ENCODE measurements at regions not wholly inside any gene's neighbourhood (a gene's known extent, or its start where the extent isn't known, plus 50 kb on each side); places are given as distances from the start of the nearest gene placed in this dataset.

DNA sequence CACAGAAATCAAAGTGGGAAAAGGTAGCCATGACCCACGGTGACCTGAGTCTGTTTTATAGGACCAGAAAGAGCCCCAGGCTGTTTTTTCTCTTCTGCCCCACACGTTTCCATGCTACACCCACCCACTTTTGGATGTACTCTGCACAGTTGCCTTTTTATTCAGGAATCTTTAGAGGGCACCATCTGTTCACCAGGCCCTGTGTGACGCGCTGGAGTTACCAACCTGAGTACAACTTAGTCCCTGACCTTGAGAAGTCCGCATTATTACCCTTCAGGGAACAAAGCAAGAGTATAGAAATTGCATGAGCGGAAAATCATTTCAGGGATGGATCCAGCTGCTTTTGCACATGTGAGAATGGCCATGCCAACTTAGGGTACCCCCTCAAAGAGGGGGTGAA, 207.8 kb upstream of the GATB start:
- TF ChIP-seq, protein P1, sequence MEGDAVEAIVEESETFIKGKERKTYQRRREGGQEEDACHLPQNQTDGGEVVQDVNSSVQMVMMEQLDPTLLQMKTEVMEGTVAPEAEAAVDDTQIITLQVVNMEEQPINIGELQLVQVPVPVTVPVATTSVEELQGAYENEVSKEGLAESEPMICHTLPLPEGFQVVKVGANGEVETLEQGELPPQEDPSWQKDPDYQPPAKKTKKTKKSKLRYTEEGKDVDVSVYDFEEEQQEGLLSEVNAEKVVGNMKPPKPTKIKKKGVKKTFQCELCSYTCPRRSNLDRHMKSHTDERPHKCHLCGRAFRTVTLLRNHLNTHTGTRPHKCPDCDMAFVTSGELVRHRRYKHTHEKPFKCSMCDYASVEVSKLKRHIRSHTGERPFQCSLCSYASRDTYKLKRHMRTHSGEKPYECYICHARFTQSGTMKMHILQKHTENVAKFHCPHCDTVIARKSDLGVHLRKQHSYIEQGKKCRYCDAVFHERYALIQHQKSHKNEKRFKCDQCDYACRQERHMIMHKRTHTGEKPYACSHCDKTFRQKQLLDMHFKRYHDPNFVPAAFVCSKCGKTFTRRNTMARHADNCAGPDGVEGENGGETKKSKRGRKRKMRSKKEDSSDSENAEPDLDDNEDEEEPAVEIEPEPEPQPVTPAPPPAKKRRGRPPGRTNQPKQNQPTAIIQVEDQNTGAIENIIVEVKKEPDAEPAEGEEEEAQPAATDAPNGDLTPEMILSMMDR (IDR thresholded peaks at IDR 0.05), result no peak
- TF ChIP-seq POLR2A (IDR thresholded peaks at IDR 0.05), result no peak

Data from esophagus squamous epithelium (tissue), 4 donors.